Gastroesophageal sphincter (tissue), 3 donors: ENCODE measurements at regions not wholly inside any gene's neighbourhood (a gene's known extent, or its start where the extent isn't known, plus 50 kb on each side); places are given as distances from the start of the nearest gene placed in this dataset.

Experiments used
- CTCF ChIP-seq, 4 experiments: fragments of 200-600 bp in 2 of 4; fragments of 450-650 bp in 2 of 4; sonication (generic) in 1 of 4; IDR thresholded peaks; one replicate each; pipeline ENCODE4 v1.5.1; 2017 to 2019; ENCODE audit warnings: antibody characterized with exemption in 4 of 4, mild to moderate bottlenecking in 2 of 4, moderate library complexity in 2 of 4
- EP300 ChIP-seq: sonication (generic); formaldehyde crosslinking; IDR thresholded peaks from one replicate; pipeline ENCODE4 v1.6.1; 2017; ENCODE audit warnings: antibody characterized with exemption, mild to moderate bottlenecking
- POLR2A ChIP-seq, 2 donors: fragments of 450-650 bp; IDR thresholded peaks; one replicate each; pipeline ENCODE4 v1.6.1; 2017; ENCODE audit warnings: antibody characterized with exemption in 2 of 2, mild to moderate bottlenecking in 2 of 2, moderate library complexity in 1 of 2
- POLR2AphosphoS5 ChIP-seq: sonication (generic); formaldehyde crosslinking; IDR thresholded peaks from one replicate; pipeline ENCODE4 v1.6.1; 2017; ENCODE audit warnings: antibody characterized with exemption

DNA sequence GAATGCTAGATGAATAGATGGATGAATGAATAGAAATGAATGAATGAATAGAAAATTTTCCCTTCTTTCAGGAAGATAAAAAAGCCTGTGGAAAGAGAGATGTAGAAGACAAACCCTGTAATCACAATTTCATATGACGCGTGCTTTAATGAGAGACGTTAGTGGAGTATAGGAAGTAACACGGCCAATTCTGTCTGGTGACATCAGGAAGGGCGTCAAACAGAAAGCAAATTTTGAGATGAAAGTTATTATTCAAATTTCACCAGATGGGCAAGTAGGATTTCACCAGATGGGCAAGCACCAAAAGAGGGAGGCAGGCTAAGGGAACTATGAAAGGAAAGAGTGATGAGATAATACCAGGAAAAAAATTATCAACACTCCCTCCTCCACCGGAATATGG is 128.9 kb upstream of the PRSS1 start:
- TF ChIP-seq CTCF (IDR thresholded peaks at IDR 0.05) (no peak), EP300 (no peak), POLR2A (IDR thresholded peaks at IDR 0.05) (no peak), POLR2AphosphoS5 (no peak)
